A549 (cell line): ENCODE measurements at regions not wholly inside any gene's neighbourhood (a gene's known extent, or its start where the extent isn't known, plus 50 kb on each side); places are given as distances from the start of the nearest gene placed in this dataset.

ENCODE experiments used
- EP300 ChIP-seq, 2 experiments: fragments of >200 bp; sonication (Bioruptor Twin); formaldehyde crosslinking; IDR thresholded peaks; 2 replicates in 1 of 2; 3 replicates in 1 of 2; pipeline ENCODE4 v1.6.1; 2016 to 2017
- FOXS1 ChIP-seq: fragments of 250-450 bp; sonication (Bioruptor Pico); IDR thresholded peaks from 2 replicates; pipeline ENCODE4 v1.5.0; 2020; ENCODE audit warnings: mild to moderate bottlenecking, moderate library complexity
- HDAC2 ChIP-seq: fragments of 200-600 bp; sonication (generic); IDR thresholded peaks from 2 replicates; pipeline ENCODE4 v1.6.1; 2016
- POLR2A ChIP-seq: IDR thresholded peaks from 2 replicates; pipeline ENCODE4 v1.6.1; 2012; ENCODE audit warnings: mild to moderate bottlenecking, low read length
- RNF2 ChIP-seq: fragments of 200-600 bp; sonication (generic); IDR thresholded peaks from 2 replicates; pipeline ENCODE4 v1.6.1; 2016; ENCODE audit warnings: low read depth, mild to moderate bottlenecking, antibody characterized with exemption, moderate library complexity, borderline replicate concordance
- TF ChIP-seq, protein P1 (sequence below): fragments of >200 bp; sonication (Bioruptor Twin); formaldehyde crosslinking; IDR thresholded peaks from 3 replicates; pipeline ENCODE4 v1.5.1; 2016

- TF ChIP-seq, protein P1, sequence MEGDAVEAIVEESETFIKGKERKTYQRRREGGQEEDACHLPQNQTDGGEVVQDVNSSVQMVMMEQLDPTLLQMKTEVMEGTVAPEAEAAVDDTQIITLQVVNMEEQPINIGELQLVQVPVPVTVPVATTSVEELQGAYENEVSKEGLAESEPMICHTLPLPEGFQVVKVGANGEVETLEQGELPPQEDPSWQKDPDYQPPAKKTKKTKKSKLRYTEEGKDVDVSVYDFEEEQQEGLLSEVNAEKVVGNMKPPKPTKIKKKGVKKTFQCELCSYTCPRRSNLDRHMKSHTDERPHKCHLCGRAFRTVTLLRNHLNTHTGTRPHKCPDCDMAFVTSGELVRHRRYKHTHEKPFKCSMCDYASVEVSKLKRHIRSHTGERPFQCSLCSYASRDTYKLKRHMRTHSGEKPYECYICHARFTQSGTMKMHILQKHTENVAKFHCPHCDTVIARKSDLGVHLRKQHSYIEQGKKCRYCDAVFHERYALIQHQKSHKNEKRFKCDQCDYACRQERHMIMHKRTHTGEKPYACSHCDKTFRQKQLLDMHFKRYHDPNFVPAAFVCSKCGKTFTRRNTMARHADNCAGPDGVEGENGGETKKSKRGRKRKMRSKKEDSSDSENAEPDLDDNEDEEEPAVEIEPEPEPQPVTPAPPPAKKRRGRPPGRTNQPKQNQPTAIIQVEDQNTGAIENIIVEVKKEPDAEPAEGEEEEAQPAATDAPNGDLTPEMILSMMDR: no peak
- no peak for TF ChIP-seq EP300 (IDR thresholded peaks at IDR 0.05)
- no peak for TF ChIP-seq POLR2A
- TF ChIP-seq RNF2: no peak
- no peak for TF ChIP-seq HDAC2
- no peak for TF ChIP-seq FOXS1 (CRISPR knock-in tag)
Observed at GRCh38 chr3:139292192-139292591, 51.6 kb upstream of the MRPS22 start.
